ENCODE measurements at regions not wholly inside any gene's neighbourhood (a gene's known extent, or its start where the extent isn't known, plus 50 kb on each side); places are given as distances from the start of the nearest gene placed in this dataset.

- no peaks in the 10 kb centered on the region for H3K36me3 ChIP-seq (ENCODE audit: control insufficient read depth in 5 of 5, insufficient read depth in 5 of 5, low read length in 5 of 5)
- H3K9ac ChIP-seq (ENCODE audit: low read length in 5 of 5), result no peak overlapping the region
- no peak overlapping the region for H3K4me3 ChIP-seq (ENCODE audit: low read depth in 1 of 5, low read length in 5 of 5)
- H3K27ac ChIP-seq (ENCODE audit: low read depth, low read length), result no peak overlapping the region
- H3K27me3 ChIP-seq (ENCODE audit: control insufficient read depth in 5 of 5, insufficient read depth in 4 of 5, low read length in 5 of 5), result peaks cover 2 to 11% (median 5%) of the 10 kb centered on the region in 5 donors
- peaks cover 0 to 6% (median 4%) of the 10 kb centered on the region in 5 donors for H3K9me3 ChIP-seq (ENCODE audit: control insufficient read depth in 5 of 5, low read length in 5 of 5)
- H3K4me1 ChIP-seq (ENCODE audit: control insufficient read depth in 5 of 5, insufficient read depth in 5 of 5, low read length in 5 of 5), result peaks cover under 1 to 12% (median 5%) of the 10 kb centered on the region in 5 donors
Measured at GRCh38 chr7:131950758-131951157, 394.3 kb upstream of the PODXL start.

- H3K9ac ChIP-seq (ENCODE audit: low read length in 5 of 5), result no peak overlapping the region
Measured at GRCh38 chr7:131949659-131950058, 393.2 kb upstream of the PODXL start.

GRCh38 chr7:131948434-131949053 lies 392.1 kb upstream of the PODXL start:
- H3K27ac ChIP-seq (ENCODE audit: low read depth, low read length), result no peak overlapping the region

More at GRCh38 chr7:131949659-131950058, 393.2 kb upstream of the PODXL start:
- H3K36me3 ChIP-seq (ENCODE audit: control insufficient read depth in 5 of 5, insufficient read depth in 5 of 5, low read length in 5 of 5), result no peaks in the 10 kb centered on the region
- H3K9me3 ChIP-seq (ENCODE audit: control insufficient read depth in 5 of 5, low read length in 5 of 5), result peaks cover 0 to 6% (median 4%) of the 10 kb centered on the region in 5 donors
- H3K27ac ChIP-seq (ENCODE audit: low read depth, low read length), result no peak overlapping the region
- peaks cover 3 to 20% (median 11%) of the 10 kb centered on the region in 5 donors for H3K27me3 ChIP-seq (ENCODE audit: control insufficient read depth in 5 of 5, insufficient read depth in 4 of 5, low read length in 5 of 5)
- no peak overlapping the region for H3K4me3 ChIP-seq (ENCODE audit: low read depth in 1 of 5, low read length in 5 of 5)
- H3K4me1 ChIP-seq (ENCODE audit: control insufficient read depth in 5 of 5, insufficient read depth in 5 of 5, low read length in 5 of 5), result peaks cover 5 to 17% (median 8%) of the 10 kb centered on the region in 5 donors

GRCh38 chr7:131947661-131948060 lies 391.2 kb upstream of the PODXL start:
- Histone ChIP-seq H3K9me3 (ENCODE audit: control insufficient read depth in 5 of 5, low read length in 5 of 5) (peaks cover 0 to 6% (median 4%) of the 10 kb centered on the region in 5 donors), H3K4me1 (ENCODE audit: control insufficient read depth in 5 of 5, insufficient read depth in 5 of 5, low read length in 5 of 5) (peaks cover 5 to 17% (median 8%) of the 10 kb centered on the region in 5 donors), H3K36me3 (ENCODE audit: control insufficient read depth in 5 of 5, insufficient read depth in 5 of 5, low read length in 5 of 5) (no peaks in the 10 kb centered on the region), H3K4me3 (ENCODE audit: low read depth in 1 of 5, low read length in 5 of 5) (no peak overlapping the region), H3K27ac (ENCODE audit: low read depth, low read length) (no peak overlapping the region), H3K9ac (ENCODE audit: low read length in 5 of 5) (no peak overlapping the region), H3K27me3 (ENCODE audit: control insufficient read depth in 5 of 5, insufficient read depth in 4 of 5, low read length in 5 of 5) (peaks cover 3 to 31% (median 15%) of the 10 kb centered on the region in 5 donors)

More at GRCh38 chr7:131948434-131949053, 392.1 kb upstream of the PODXL start:
- Histone ChIP-seq H3K4me1 (ENCODE audit: control insufficient read depth in 5 of 5, insufficient read depth in 5 of 5, low read length in 5 of 5) (peaks cover 5 to 17% (median 8%) of the 10 kb centered on the region in 5 donors), H3K4me3 (ENCODE audit: low read depth in 1 of 5, low read length in 5 of 5) (no peak overlapping the region), H3K36me3 (ENCODE audit: control insufficient read depth in 5 of 5, insufficient read depth in 5 of 5, low read length in 5 of 5) (no peaks in the 10 kb centered on the region), H3K9ac (ENCODE audit: low read length in 5 of 5) (no peak overlapping the region), H3K27me3 (ENCODE audit: control insufficient read depth in 5 of 5, insufficient read depth in 4 of 5, low read length in 5 of 5) (peaks cover 3 to 30% (median 15%) of the 10 kb centered on the region in 5 donors), H3K9me3 (ENCODE audit: control insufficient read depth in 5 of 5, low read length in 5 of 5) (peaks cover 0 to 6% (median 4%) of the 10 kb centered on the region in 5 donors)

GRCh38 chr7:131945957-131946544 lies 389.6 kb upstream of the PODXL start:
- peaks cover 3 to 31% (median 16%) of the 10 kb centered on the region in 5 donors for H3K27me3 ChIP-seq (ENCODE audit: control insufficient read depth in 5 of 5, insufficient read depth in 4 of 5, low read length in 5 of 5)
- H3K36me3 ChIP-seq (ENCODE audit: control insufficient read depth in 5 of 5, insufficient read depth in 5 of 5, low read length in 5 of 5), result no peaks in the 10 kb centered on the region
- no peak overlapping the region for H3K27ac ChIP-seq (ENCODE audit: low read depth, low read length)
- H3K9me3 ChIP-seq (ENCODE audit: control insufficient read depth in 5 of 5, low read length in 5 of 5), result no peaks in the 10 kb centered on the region
- no peak overlapping the region for H3K9ac ChIP-seq (ENCODE audit: low read length in 5 of 5)
- peaks cover 5 to 17% (median 8%) of the 10 kb centered on the region in 5 donors for H3K4me1 ChIP-seq (ENCODE audit: control insufficient read depth in 5 of 5, insufficient read depth in 5 of 5, low read length in 5 of 5)
- H3K4me3 ChIP-seq (ENCODE audit: low read depth in 1 of 5, low read length in 5 of 5), result peak overlapping the region in 1 of 5 donors; percentile 45

- H3K36me3 ChIP-seq (ENCODE audit: control insufficient read depth in 5 of 5, insufficient read depth in 5 of 5, low read length in 5 of 5), result no peaks in the 10 kb centered on the region
- H3K9me3 ChIP-seq (ENCODE audit: control insufficient read depth in 5 of 5, low read length in 5 of 5), result no peaks in the 10 kb centered on the region
- peaks cover 5 to 17% (median 8%) of the 10 kb centered on the region in 5 donors for H3K4me1 ChIP-seq (ENCODE audit: control insufficient read depth in 5 of 5, insufficient read depth in 5 of 5, low read length in 5 of 5)
- peak overlapping the region in 3 of 5 donors; percentile 22 to 45 (median 34) for H3K4me3 ChIP-seq (ENCODE audit: low read depth in 1 of 5, low read length in 5 of 5)
- no peak overlapping the region for H3K27ac ChIP-seq (ENCODE audit: low read depth, low read length)
- H3K9ac ChIP-seq (ENCODE audit: low read length in 5 of 5), result no peak overlapping the region
- H3K27me3 ChIP-seq (ENCODE audit: control insufficient read depth in 5 of 5, insufficient read depth in 4 of 5, low read length in 5 of 5), result peaks cover 3 to 31% (median 18%) of the 10 kb centered on the region in 5 donors
Measured at GRCh38 chr7:131945313-131945911, 389.0 kb upstream of the PODXL start.

- peaks cover 3 to 31% (median 18%) of the 10 kb centered on the region in 5 donors for H3K27me3 ChIP-seq (ENCODE audit: control insufficient read depth in 5 of 5, insufficient read depth in 4 of 5, low read length in 5 of 5)
Measured at GRCh38 chr7:131944556-131945069, 388.2 kb upstream of the PODXL start.

GRCh38 chr7:131943646-131944045 lies 387.2 kb upstream of the PODXL start:
- no peak overlapping the region for H3K9ac ChIP-seq (ENCODE audit: low read length in 5 of 5)
- peaks cover 4 to 14% (median 8%) of the 10 kb centered on the region in 5 donors for H3K4me1 ChIP-seq (ENCODE audit: control insufficient read depth in 5 of 5, insufficient read depth in 5 of 5, low read length in 5 of 5)
- no peaks in the 10 kb centered on the region for H3K9me3 ChIP-seq (ENCODE audit: control insufficient read depth in 5 of 5, low read length in 5 of 5)
- H3K4me3 ChIP-seq (ENCODE audit: low read depth in 1 of 5, low read length in 5 of 5), result no peak overlapping the region
- peaks cover 3 to 31% (median 18%) of the 10 kb centered on the region in 5 donors for H3K27me3 ChIP-seq (ENCODE audit: control insufficient read depth in 5 of 5, insufficient read depth in 4 of 5, low read length in 5 of 5)
- H3K36me3 ChIP-seq (ENCODE audit: control insufficient read depth in 5 of 5, insufficient read depth in 5 of 5, low read length in 5 of 5), result no peaks in the 10 kb centered on the region
- H3K27ac ChIP-seq (ENCODE audit: low read depth, low read length), result no peak overlapping the region

More at GRCh38 chr7:131944556-131945069, 388.2 kb upstream of the PODXL start:
- Histone ChIP-seq H3K27ac (ENCODE audit: low read depth, low read length) (no peak overlapping the region), H3K9me3 (ENCODE audit: control insufficient read depth in 5 of 5, low read length in 5 of 5) (no peaks in the 10 kb centered on the region), H3K4me3 (ENCODE audit: low read depth in 1 of 5, low read length in 5 of 5) (no peak overlapping the region), H3K9ac (ENCODE audit: low read length in 5 of 5) (no peak overlapping the region), H3K36me3 (ENCODE audit: control insufficient read depth in 5 of 5, insufficient read depth in 5 of 5, low read length in 5 of 5) (no peaks in the 10 kb centered on the region), H3K4me1 (ENCODE audit: control insufficient read depth in 5 of 5, insufficient read depth in 5 of 5, low read length in 5 of 5) (peaks cover 5 to 17% (median 8%) of the 10 kb centered on the region in 5 donors)

- Histone ChIP-seq H3K4me3 (ENCODE audit: low read depth in 1 of 5, low read length in 5 of 5) (no peak overlapping the region), H3K36me3 (ENCODE audit: control insufficient read depth in 5 of 5, insufficient read depth in 5 of 5, low read length in 5 of 5) (no peaks in the 10 kb centered on the region), H3K4me1 (ENCODE audit: control insufficient read depth in 5 of 5, insufficient read depth in 5 of 5, low read length in 5 of 5) (peaks cover 3 to 10% (median 8%) of the 10 kb centered on the region in 5 donors), H3K27me3 (ENCODE audit: control insufficient read depth in 5 of 5, insufficient read depth in 4 of 5, low read length in 5 of 5) (peaks cover 3 to 31% (median 18%) of the 10 kb centered on the region in 5 donors), H3K9me3 (ENCODE audit: control insufficient read depth in 5 of 5, low read length in 5 of 5) (no peaks in the 10 kb centered on the region), H3K9ac (ENCODE audit: low read length in 5 of 5) (no peak overlapping the region), H3K27ac (ENCODE audit: low read depth, low read length) (no peak overlapping the region)
Measured at GRCh38 chr7:131943211-131943610, 386.8 kb upstream of the PODXL start.

Data from subcutaneous abdominal adipose tissue (tissue), 5 donors.